ENCODE measurements at regions not wholly inside any gene's neighbourhood (a gene's known extent, or its start where the extent isn't known, plus 50 kb on each side); places are given as distances from the start of the nearest gene placed in this dataset.

GRCh38 chr5:135203593-135204036, 169.6 kb upstream of the PITX1 start:
- TF ChIP-seq POLR2A (IDR thresholded peaks at IDR 0.05) (no peak), POLR2AphosphoS5 (IDR thresholded peaks at IDR 0.05) (no peak)

Data from breast epithelium (tissue), 3 donors.